SK-N-SH (cell line): ENCODE measurements at regions not wholly inside any gene's neighbourhood (a gene's known extent, or its start where the extent isn't known, plus 50 kb on each side); places are given as distances from the start of the nearest gene placed in this dataset.

ENCODE experiments used
- CHD2 ChIP-seq: fragments of 150-350 bp; IDR thresholded peaks from 2 replicates; pipeline ENCODE4 v1.6.1; 2018; ENCODE audit warnings: low read length; ENCODE audit not compliant: partially characterized antibody
- EP300 ChIP-seq, 2 experiments: IDR thresholded peaks; 2 replicates each; pipeline versions ENCODE4 v1.4.0 to v1.6.1; 2012; ENCODE audit warnings: borderline replicate concordance in 1 of 2, low read depth in 1 of 2, low read length in 1 of 2
- EZH2phosphoT487 ChIP-seq: fragments of 200-600 bp; sonication (generic); IDR thresholded peaks from 2 replicates; pipeline ENCODE4 v1.6.1; 2017; ENCODE audit warnings: low read depth, mixed run types, mild to moderate bottlenecking, antibody characterized with exemption, moderate library complexity, borderline replicate concordance
- FOXM1 ChIP-seq: IDR thresholded peaks from 2 replicates; pipeline ENCODE4 v1.4.0; 2012; ENCODE audit warnings: low read depth, mild to moderate bottlenecking
- POLR2AphosphoS5 ChIP-seq: IDR thresholded peaks from 2 replicates; pipeline ENCODE4 v1.6.1; 2012; ENCODE audit warnings: low read depth, low read length
- SIN3A ChIP-seq: IDR thresholded peaks from 2 replicates; pipeline ENCODE4 v1.6.1; 2012; ENCODE audit warnings: low read depth, mild to moderate bottlenecking, low read length, moderate library complexity, borderline replicate concordance
- SMC3 ChIP-seq: IDR thresholded peaks from 2 replicates; pipeline ENCODE4 v1.6.1; 2012; ENCODE audit warnings: low read depth, low read length, improper control_type of control experiment
- TAF1 ChIP-seq: IDR thresholded peaks from 2 replicates; pipeline ENCODE4 v1.6.1; 2012; ENCODE audit warnings: low read depth, mild to moderate bottlenecking, low read length, moderate library complexity, borderline replicate concordance
- TF ChIP-seq, protein P1 (sequence below): fragments of 200-600 bp; sonication (generic); IDR thresholded peaks from 2 replicates; pipeline ENCODE4 v1.6.1; 2017; ENCODE audit warnings: antibody characterized with exemption, mild to moderate bottlenecking, moderate library complexity
- TF ChIP-seq, protein P2 (sequence below): fragments of 150-350 bp; IDR thresholded peaks from 2 replicates; pipeline ENCODE4 v1.6.1; 2017; ENCODE audit warnings: antibody characterized with exemption, low read length, low read depth, borderline replicate concordance
- TF ChIP-seq, protein P3 (sequence below): IDR thresholded peaks from 2 replicates; pipeline ENCODE4 v1.6.1; 2012; ENCODE audit warnings: mild to moderate bottlenecking, low read depth, low read length, moderate library complexity
- TF ChIP-seq, protein P4 (sequence below): IDR thresholded peaks from 2 replicates; pipeline ENCODE4 v1.4.0; 2012; ENCODE audit warnings: low read depth

DNA sequence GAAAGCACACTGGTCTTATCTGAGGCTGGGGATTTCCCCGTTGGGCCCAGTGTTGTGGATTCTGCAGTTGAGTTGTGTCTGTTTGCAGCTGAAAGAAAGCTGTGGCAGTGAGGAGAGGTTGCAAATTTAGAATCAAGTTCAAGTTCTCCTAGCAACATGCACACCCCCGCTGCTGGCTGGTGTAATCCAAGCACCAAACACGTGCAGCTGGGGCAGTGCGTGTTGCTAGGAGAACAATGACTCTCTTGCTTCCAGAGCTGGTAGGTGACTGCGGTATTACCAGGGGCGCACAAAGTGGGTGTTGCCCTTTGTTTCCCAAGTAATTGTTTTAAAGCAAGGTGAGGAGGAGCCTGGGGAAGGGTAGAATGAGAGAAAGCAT, 91.5 kb downstream of the IER5 start:
- no peak for TF ChIP-seq SIN3A
- no peak for TF ChIP-seq EZH2phosphoT487
- TF ChIP-seq, protein P1, sequence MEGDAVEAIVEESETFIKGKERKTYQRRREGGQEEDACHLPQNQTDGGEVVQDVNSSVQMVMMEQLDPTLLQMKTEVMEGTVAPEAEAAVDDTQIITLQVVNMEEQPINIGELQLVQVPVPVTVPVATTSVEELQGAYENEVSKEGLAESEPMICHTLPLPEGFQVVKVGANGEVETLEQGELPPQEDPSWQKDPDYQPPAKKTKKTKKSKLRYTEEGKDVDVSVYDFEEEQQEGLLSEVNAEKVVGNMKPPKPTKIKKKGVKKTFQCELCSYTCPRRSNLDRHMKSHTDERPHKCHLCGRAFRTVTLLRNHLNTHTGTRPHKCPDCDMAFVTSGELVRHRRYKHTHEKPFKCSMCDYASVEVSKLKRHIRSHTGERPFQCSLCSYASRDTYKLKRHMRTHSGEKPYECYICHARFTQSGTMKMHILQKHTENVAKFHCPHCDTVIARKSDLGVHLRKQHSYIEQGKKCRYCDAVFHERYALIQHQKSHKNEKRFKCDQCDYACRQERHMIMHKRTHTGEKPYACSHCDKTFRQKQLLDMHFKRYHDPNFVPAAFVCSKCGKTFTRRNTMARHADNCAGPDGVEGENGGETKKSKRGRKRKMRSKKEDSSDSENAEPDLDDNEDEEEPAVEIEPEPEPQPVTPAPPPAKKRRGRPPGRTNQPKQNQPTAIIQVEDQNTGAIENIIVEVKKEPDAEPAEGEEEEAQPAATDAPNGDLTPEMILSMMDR, result no peak
- no peak for TF ChIP-seq POLR2AphosphoS5
- TF ChIP-seq, protein P2, sequence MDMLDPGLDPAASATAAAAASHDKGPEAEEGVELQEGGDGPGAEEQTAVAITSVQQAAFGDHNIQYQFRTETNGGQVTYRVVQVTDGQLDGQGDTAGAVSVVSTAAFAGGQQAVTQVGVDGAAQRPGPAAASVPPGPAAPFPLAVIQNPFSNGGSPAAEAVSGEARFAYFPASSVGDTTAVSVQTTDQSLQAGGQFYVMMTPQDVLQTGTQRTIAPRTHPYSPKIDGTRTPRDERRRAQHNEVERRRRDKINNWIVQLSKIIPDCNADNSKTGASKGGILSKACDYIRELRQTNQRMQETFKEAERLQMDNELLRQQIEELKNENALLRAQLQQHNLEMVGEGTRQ, result no peak
- no peak for TF ChIP-seq SMC3
- TF ChIP-seq EP300 (IDR thresholded peaks at IDR 0.05; ENCODE audit: borderline replicate concordance in 1 of 2, low read depth in 1 of 2, low read length in 1 of 2), result no peak
- TF ChIP-seq TAF1, result no peak
- TF ChIP-seq FOXM1, result no peak
- TF ChIP-seq CHD2, result no peak
- TF ChIP-seq, protein P3, sequence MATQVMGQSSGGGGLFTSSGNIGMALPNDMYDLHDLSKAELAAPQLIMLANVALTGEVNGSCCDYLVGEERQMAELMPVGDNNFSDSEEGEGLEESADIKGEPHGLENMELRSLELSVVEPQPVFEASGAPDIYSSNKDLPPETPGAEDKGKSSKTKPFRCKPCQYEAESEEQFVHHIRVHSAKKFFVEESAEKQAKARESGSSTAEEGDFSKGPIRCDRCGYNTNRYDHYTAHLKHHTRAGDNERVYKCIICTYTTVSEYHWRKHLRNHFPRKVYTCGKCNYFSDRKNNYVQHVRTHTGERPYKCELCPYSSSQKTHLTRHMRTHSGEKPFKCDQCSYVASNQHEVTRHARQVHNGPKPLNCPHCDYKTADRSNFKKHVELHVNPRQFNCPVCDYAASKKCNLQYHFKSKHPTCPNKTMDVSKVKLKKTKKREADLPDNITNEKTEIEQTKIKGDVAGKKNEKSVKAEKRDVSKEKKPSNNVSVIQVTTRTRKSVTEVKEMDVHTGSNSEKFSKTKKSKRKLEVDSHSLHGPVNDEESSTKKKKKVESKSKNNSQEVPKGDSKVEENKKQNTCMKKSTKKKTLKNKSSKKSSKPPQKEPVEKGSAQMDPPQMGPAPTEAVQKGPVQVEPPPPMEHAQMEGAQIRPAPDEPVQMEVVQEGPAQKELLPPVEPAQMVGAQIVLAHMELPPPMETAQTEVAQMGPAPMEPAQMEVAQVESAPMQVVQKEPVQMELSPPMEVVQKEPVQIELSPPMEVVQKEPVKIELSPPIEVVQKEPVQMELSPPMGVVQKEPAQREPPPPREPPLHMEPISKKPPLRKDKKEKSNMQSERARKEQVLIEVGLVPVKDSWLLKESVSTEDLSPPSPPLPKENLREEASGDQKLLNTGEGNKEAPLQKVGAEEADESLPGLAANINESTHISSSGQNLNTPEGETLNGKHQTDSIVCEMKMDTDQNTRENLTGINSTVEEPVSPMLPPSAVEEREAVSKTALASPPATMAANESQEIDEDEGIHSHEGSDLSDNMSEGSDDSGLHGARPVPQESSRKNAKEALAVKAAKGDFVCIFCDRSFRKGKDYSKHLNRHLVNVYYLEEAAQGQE, result no peak
- TF ChIP-seq, protein P4, sequence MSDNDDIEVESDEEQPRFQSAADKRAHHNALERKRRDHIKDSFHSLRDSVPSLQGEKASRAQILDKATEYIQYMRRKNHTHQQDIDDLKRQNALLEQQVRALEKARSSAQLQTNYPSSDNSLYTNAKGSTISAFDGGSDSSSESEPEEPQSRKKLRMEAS, result no peak
